Glutamatergic neuron (in vitro differentiated cells): ENCODE measurements at regions not wholly inside any gene's neighbourhood (a gene's known extent, or its start where the extent isn't known, plus 50 kb on each side); places are given as distances from the start of the nearest gene placed in this dataset.

Experiments
- DNase-seq: peaks from one replicate; pipeline ENCODE4 v3.0.0; 2022
- H3K27ac Mint-ChIP-seq: one replicate; pipeline ENCODE4 v1.8.0; 2020; ENCODE audit warnings: mild to moderate bottlenecking, mixed read lengths, inconsistent platforms; ENCODE audit not compliant: unreplicated experiment
- H3K27me3 Mint-ChIP-seq: one replicate; pipeline ENCODE4 v1.8.0; 2020; ENCODE audit warnings: mild to moderate bottlenecking, moderate library complexity, mixed read lengths, inconsistent platforms; ENCODE audit not compliant: unreplicated experiment
- H3K36me3 Mint-ChIP-seq: one replicate; pipeline ENCODE4 v1.8.0; 2020; ENCODE audit warnings: mild to moderate bottlenecking, mixed read lengths, inconsistent platforms; ENCODE audit not compliant: unreplicated experiment
- H3K4me1 Mint-ChIP-seq: one replicate; pipeline ENCODE4 v1.8.0; 2020; ENCODE audit warnings: mild to moderate bottlenecking, low read depth, mixed read lengths, inconsistent platforms; ENCODE audit not compliant: unreplicated experiment
- H3K4me3 Mint-ChIP-seq: one replicate; pipeline ENCODE4 v1.8.0; 2020; ENCODE audit warnings: mild to moderate bottlenecking, mixed read lengths, inconsistent platforms; ENCODE audit not compliant: unreplicated experiment
- H3K9me3 Mint-ChIP-seq: one replicate; pipeline ENCODE4 v1.8.0; 2020; ENCODE audit warnings: mild to moderate bottlenecking, moderate library complexity, mixed read lengths, inconsistent platforms; ENCODE audit not compliant: unreplicated experiment
- TF ChIP-seq, protein P1 (sequence below): fragments of 200-600 bp; sonication (generic); IDR thresholded peaks from one replicate; pipeline ENCODE4 v1.5.0; 2021; ENCODE audit not compliant: partially characterized antibody, unreplicated experiment

DNA sequence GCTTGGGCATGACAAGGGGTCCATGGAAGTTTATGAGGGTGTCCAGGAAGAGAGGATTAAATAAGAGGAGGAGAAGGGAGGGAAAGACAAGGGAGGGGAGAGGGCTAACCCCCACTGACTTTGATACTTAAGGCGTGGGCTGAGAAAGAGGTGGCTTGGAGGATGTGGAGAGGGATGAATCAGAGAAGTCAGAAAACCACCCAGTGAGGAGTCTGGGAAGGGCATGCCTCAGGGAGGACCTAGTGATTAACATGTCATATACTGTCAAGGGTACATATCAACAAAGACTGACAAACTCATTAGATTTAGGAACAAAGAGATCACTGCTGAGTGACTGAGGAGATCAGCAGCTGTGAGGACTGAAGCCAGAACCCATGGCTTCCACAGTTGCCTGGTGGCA is 145.4 kb downstream of the IRX5 start:
- H3K4me1 Mint-ChIP-seq: no peaks in the 10 kb centered on the region
- no peak overlapping the region for H3K4me3 Mint-ChIP-seq
- H3K27ac Mint-ChIP-seq: no peak overlapping the region
- TF ChIP-seq, protein P1, sequence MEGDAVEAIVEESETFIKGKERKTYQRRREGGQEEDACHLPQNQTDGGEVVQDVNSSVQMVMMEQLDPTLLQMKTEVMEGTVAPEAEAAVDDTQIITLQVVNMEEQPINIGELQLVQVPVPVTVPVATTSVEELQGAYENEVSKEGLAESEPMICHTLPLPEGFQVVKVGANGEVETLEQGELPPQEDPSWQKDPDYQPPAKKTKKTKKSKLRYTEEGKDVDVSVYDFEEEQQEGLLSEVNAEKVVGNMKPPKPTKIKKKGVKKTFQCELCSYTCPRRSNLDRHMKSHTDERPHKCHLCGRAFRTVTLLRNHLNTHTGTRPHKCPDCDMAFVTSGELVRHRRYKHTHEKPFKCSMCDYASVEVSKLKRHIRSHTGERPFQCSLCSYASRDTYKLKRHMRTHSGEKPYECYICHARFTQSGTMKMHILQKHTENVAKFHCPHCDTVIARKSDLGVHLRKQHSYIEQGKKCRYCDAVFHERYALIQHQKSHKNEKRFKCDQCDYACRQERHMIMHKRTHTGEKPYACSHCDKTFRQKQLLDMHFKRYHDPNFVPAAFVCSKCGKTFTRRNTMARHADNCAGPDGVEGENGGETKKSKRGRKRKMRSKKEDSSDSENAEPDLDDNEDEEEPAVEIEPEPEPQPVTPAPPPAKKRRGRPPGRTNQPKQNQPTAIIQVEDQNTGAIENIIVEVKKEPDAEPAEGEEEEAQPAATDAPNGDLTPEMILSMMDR: no peak
- H3K36me3 Mint-ChIP-seq: no peaks in the 10 kb centered on the region
- peaks cover 3% of the 10 kb centered on the region for H3K27me3 Mint-ChIP-seq
- H3K9me3 Mint-ChIP-seq: peaks cover 11% of the 10 kb centered on the region
- DNase-seq: no peak

DNA sequence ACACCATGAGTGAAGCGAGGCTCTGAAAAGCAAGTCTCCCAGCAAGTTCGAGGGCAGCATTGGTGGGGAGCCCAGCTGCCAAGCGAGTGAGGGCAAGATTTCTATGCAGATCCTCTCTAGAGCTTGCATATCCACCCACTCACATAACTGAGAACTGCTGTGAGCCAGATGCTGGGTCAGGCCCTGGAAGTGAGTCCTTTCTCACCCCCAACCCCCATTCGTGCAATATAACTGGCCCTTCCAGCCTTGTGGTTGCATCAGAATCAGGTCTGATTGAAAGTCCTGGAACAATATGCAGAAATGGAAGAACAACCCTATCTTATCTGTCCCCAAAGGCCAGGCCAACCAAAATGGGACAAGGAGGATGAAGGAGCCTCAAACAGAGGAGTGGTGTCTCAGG is 146.6 kb downstream of the IRX5 start:
- H3K27me3 Mint-ChIP-seq: peaks cover 4% of the 10 kb centered on the region

DNA sequence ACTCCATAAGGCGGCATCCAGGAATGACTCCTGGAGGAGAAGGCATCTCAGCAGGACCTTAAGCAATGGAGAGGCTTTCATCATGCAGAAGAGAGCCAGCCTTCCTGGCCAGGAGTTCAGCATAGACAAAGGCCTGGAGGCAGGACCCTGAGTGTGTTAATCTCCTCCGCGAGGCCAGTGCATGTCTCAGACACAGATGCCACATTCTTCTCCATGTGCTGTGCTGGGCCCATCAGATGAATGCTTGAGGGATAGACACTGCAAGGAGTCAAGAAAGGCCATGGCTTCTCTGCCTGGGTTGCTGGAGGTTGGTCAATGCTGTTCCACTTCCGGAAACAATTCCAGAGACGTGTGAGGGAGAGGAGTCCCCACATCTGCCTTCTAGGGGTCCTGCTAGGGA is 147.5 kb downstream of the IRX5 start:
- no peak for DNase-seq
- H3K27ac Mint-ChIP-seq: no peak overlapping the region
- peaks cover 6% of the 10 kb centered on the region for H3K27me3 Mint-ChIP-seq
- H3K4me1 Mint-ChIP-seq: no peaks in the 10 kb centered on the region
- H3K4me3 Mint-ChIP-seq: no peak overlapping the region
- TF ChIP-seq, protein P1: no peak
- H3K9me3 Mint-ChIP-seq: peaks cover 11% of the 10 kb centered on the region
- H3K36me3 Mint-ChIP-seq: no peaks in the 10 kb centered on the region

More for the DNA sequence above, 146.6 kb downstream of the IRX5 start:
- Mint-ChIP-seq H3K9me3 (peaks cover 11% of the 10 kb centered on the region), H3K4me3 (no peak overlapping the region), H3K36me3 (no peaks in the 10 kb centered on the region), H3K27ac (no peak overlapping the region), H3K4me1 (no peaks in the 10 kb centered on the region)
- TF ChIP-seq, protein P1: no peak
- DNase-seq: no peak

DNA sequence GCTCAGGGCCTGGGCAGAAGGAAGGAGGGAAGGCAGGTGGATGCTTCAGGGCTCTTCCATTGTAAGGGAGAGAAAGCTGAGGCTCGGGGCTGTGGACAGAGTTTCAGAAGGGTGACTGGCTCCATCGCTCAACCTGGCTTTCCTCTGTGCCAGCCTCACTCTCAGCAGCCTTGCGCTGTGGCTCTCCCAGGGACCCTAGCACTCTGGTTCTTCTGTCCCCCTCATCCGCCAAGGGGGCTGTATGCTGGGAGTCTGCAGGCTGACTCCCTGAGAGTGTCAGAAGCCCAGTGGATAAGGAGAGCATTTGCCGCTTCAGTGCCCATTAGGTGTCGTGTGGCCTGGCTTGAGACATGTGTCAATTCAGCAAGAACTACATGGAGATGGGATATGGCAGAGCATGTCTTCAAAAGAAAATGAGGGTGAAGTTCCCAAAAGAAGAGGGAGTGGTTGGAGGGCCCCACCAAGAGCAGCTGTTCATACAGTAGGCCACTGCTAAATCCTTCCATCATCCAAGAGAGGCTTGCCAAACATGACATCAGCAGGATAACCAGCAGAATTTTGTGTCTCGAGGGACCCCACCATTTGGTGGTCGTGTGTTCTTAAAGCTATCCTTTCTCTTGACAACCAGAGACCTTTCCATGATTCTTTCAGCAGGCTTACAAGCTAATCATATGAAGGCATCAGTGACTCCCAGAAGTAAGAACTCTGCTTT is 148.2 kb downstream of the IRX5 start:
- H3K27ac Mint-ChIP-seq: no peak overlapping the region
- no peak for DNase-seq
- peaks cover 9% of the 10 kb centered on the region for H3K9me3 Mint-ChIP-seq
- no peak overlapping the region for H3K4me3 Mint-ChIP-seq
- H3K27me3 Mint-ChIP-seq: peaks cover 6% of the 10 kb centered on the region
- TF ChIP-seq, protein P1: no peak
- no peaks in the 10 kb centered on the region for H3K4me1 Mint-ChIP-seq
- no peaks in the 10 kb centered on the region for H3K36me3 Mint-ChIP-seq
